Testis (tissue), 2 donors: ENCODE measurements at regions not wholly inside any gene's neighbourhood (a gene's known extent, or its start where the extent isn't known, plus 50 kb on each side); places are given as distances from the start of the nearest gene placed in this dataset.

Experiments
- DNase-seq: peaks from one replicate; pipeline ENCODE4 v3.0.0-alpha.2; 2019
- H3K27ac ChIP-seq, 2 donors: fragments of 200-600 bp; sonication (generic); one replicate each; pipeline ENCODE4 v1.5.1; 2019
- H3K27me3 ChIP-seq: fragments of 200-600 bp; sonication (generic); one replicate; pipeline ENCODE4 v1.5.1; 2019
- H3K36me3 ChIP-seq: fragments of 200-600 bp; sonication (generic); one replicate; pipeline ENCODE4 v1.5.1; 2017; ENCODE audit warnings: low read depth; ENCODE audit errors: missing control alignments
- H3K4me1 ChIP-seq: fragments of 200-600 bp; sonication (generic); one replicate; pipeline ENCODE4 v1.5.1; 2019
- H3K4me3 ChIP-seq, 2 donors: fragments of 200-600 bp; sonication (generic); one replicate each; pipeline ENCODE4 v1.5.1; 2017 to 2019
- H3K9me3 ChIP-seq: fragments of 200-600 bp; sonication (generic); one replicate; pipeline ENCODE4 v1.5.1; 2017
- CTCF ChIP-seq, 3 experiments: fragments of 450-650 bp in 2 of 3; fragments of 200-600 bp in 1 of 3; sonication (generic) in 1 of 3; IDR thresholded peaks; one replicate each; pipeline ENCODE4 v1.5.1; 2016 to 2019; ENCODE audit warnings: antibody characterized with exemption in 3 of 3, mild to moderate bottlenecking in 2 of 3, moderate library complexity in 1 of 3
- POLR2A ChIP-seq: fragments of 450-650 bp; IDR thresholded peaks from one replicate; pipeline ENCODE4 v1.6.1; 2017; ENCODE audit warnings: antibody characterized with exemption, mild to moderate bottlenecking, moderate library complexity
- WGBS, 2 donors: methylation state at CpG; one replicate each; pipeline ENCODE4 v1.1.5; 2018; 5-methylcytosine and 5-hydroxymethylcytosine counted together
- intact Hi-C: fragments of 100-400 bp; cut with DNase I; formaldehyde crosslinking; loops from one replicate; pipeline ENCODE4 v1.15.1; 2023; ENCODE audit warnings: low total_unique reads

DNA sequence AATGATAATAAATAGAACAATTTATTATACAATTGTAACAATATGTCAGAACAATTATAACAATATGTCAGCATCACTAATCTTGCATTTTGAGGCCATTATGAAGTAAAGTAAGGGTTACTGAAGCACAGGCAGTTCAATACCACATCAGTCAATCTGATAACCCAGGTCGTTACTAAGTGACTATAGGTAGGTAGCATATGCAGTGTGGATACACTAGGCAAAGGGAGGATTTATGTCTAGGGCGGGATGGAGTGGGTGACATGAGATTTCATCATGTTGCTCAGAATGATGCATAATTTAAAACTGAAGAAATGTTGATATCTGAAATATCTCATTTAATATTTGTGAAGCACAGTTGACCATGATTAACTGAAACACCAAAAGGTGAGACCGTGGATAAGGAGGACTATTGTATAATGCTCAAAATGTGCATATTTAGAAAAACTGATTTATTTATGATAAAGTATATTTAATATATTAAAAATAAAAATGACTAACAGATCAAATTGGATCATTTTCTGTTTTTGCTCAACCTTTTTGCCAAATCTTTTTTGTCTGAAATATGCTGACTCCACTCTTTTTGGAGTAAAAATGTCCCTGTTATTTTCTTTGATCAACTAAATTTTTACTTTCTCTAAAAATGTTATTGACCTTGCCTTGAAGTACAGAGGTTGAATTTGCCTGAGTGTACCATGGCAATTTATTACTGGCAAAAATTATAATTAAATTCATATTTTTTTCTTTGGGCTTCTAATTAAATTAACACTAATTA lies 1189.4 kb upstream of the USP15 start:
- H3K4me1 ChIP-seq = no peaks in the 10 kb centered on the region
- no peak overlapping the region for H3K27ac ChIP-seq
- no peaks in the 10 kb centered on the region for H3K36me3 ChIP-seq
- no peaks in the 10 kb centered on the region for H3K9me3 ChIP-seq
- H3K27me3 ChIP-seq = no peaks in the 10 kb centered on the region
- WGBS, 2 donors = 63 to 73% methylated on average over 3 of the region's 3 CpGs
- TF ChIP-seq POLR2A = no peak
- TF ChIP-seq CTCF (IDR thresholded peaks at IDR 0.05) = no peak
- intact Hi-C loops = no loop called here
- no peak for DNase-seq
- no peak overlapping the region for H3K4me3 ChIP-seq

DNA sequence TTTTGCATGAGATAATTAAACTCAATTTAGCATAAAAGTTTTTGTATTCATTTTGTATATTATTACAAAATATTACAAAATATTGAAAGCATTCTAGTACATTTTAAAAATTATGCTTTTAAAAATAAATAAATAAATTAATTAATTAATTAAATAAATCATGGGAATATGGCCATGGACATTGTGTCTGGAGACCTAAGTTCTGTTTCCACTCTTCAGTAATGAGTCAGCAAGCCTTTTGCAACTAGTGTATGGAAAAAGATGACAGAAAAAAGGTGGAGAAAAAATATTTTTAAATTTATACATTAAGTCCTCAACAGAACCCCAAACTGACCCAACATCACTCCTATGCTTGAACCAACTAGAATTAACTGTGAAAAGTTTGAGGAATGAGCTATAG lies 1187.5 kb upstream of the USP15 start:
- no peaks in the 10 kb centered on the region for H3K9me3 ChIP-seq
- no peaks in the 10 kb centered on the region for H3K27me3 ChIP-seq
- H3K4me3 ChIP-seq = no peak overlapping the region
- TF ChIP-seq CTCF (IDR thresholded peaks at IDR 0.05) (no peak), POLR2A (no peak)
- DNase-seq = no peak
- intact Hi-C loops = no loop called here
- H3K36me3 ChIP-seq = no peaks in the 10 kb centered on the region
- no peak overlapping the region for H3K27ac ChIP-seq
- H3K4me1 ChIP-seq = no peaks in the 10 kb centered on the region

- H3K27ac ChIP-seq = no peak overlapping the region
- intact Hi-C loops = no loop called here
- DNase-seq = no peak
- no peaks in the 10 kb centered on the region for H3K9me3 ChIP-seq
- no peak for TF ChIP-seq CTCF (IDR thresholded peaks at IDR 0.05)
- no peak for TF ChIP-seq POLR2A
- H3K27me3 ChIP-seq = no peaks in the 10 kb centered on the region
- H3K4me3 ChIP-seq = no peak overlapping the region
- no peaks in the 10 kb centered on the region for H3K4me1 ChIP-seq
- 32 to 52% methylated on average over 2 of the region's 2 CpGs for WGBS, 2 donors
- H3K36me3 ChIP-seq = no peaks in the 10 kb centered on the region
Measured at GRCh38 chr12:61095111-61095510, 1165.1 kb upstream of the USP15 start.

DNA sequence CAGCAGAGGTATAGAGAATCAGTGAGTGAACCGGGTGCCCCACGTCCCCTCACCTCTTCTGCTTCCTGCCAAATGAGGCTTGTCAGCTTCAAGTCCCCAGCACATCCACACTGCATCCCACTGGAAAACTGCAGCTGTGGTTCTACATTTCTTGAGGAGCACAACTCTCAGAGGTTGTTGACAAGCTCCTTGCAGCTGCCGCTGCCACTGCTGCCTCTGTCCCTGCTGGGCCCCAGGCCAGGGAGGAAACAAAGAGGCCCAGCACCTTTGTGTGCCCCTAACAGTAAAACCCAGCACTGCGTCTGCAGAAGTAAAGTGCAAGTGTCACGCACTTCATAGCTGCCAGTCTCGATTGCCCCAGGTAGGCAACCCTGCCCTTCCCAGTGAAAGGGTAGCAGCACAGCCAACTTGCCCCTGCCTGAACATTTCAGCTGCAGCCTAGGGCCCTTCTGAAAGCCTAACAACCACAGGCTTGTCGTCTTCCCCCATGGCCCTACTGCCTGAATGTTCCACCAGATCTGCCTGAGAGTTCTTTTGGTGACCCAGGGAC lies 1162.1 kb upstream of the USP15 start:
- Histone ChIP-seq H3K27me3 (no peaks in the 10 kb centered on the region), H3K9me3 (no peaks in the 10 kb centered on the region), H3K4me3 (no peak overlapping the region), H3K36me3 (no peaks in the 10 kb centered on the region), H3K4me1 (no peaks in the 10 kb centered on the region), H3K27ac (no peak overlapping the region)
- DNase-seq = no peak
- intact Hi-C loops = no loop called here
- no peak for TF ChIP-seq CTCF (IDR thresholded peaks at IDR 0.05)
- TF ChIP-seq POLR2A = no peak
- 66 to 83% methylated on average over 4 to 7 of the region's 7 CpGs for WGBS, 2 donors

GRCh38 chr12:61107118-61107517 lies 1153.1 kb upstream of the USP15 start:
- Histone ChIP-seq H3K27me3 (no peaks in the 10 kb centered on the region), H3K9me3 (no peaks in the 10 kb centered on the region), H3K36me3 (no peaks in the 10 kb centered on the region), H3K4me3 (no peak overlapping the region), H3K27ac (no peak overlapping the region), H3K4me1 (no peaks in the 10 kb centered on the region)
- intact Hi-C loops = no loop called here
- TF ChIP-seq POLR2A = no peak
- TF ChIP-seq CTCF (IDR thresholded peaks at IDR 0.05) = no peak
- DNase-seq = no peak
